Activated CD4-positive, alpha-beta T cell treated with anti-CD3 and anti-CD28 coated beads, Interleukin-2, amount 50 U/mL, for 4 hours (primary cell): ENCODE measurements at regions not wholly inside any gene's neighbourhood (a gene's known extent, or its start where the extent isn't known, plus 50 kb on each side); places are given as distances from the start of the nearest gene placed in this dataset.
"Not testable (repeated sequence)": the region's sequence is repeated elsewhere in the genome, so short reads cannot be mapped to it uniquely, and the experiment has no call there.

Source experiments
- DNase-seq, 2 experiments: peaks; one replicate each; pipeline ENCODE4 v3.0.0-alpha.2; 2020

DNA sequence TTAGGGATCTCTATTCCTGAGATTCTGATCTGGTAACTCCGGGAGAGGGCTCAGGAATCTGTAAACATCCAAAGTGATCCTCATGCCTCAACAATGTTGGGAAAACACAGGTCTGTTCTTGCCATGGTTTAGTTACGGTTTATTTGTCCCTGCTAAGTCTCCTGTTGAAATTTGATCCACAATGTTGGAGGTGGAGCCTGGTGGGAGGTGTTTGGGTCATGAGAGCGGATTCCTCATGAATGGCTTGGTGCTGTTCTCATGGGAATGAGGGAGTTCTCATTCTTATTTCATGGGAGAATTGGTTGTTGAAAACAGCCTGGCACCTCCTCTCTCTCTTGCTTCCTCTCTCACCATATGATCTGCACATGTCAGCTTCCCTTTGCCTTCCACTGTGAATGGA is 608.6 kb upstream of the GOT2 start:
- no peak for DNase-seq

DNA sequence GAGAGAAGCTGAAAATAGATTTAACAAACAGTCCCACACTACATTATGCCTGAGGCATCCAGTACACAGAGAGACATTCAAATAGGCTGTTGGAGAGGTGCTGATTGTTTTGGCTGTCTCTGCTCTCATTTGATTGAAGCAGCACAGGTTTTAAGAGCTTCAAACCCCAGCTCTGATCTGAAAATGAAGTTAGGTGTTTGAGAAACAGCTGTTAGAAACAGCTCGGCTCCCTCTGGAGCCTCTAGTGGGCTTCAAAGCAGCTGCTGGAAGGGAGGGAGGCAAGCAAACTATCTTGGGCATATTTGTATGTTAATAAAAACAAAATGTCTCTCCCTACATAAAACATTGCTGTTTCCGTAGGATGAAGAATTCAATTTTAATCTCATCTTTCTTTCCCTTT is 607.3 kb upstream of the GOT2 start:
- no peak for DNase-seq

DNA sequence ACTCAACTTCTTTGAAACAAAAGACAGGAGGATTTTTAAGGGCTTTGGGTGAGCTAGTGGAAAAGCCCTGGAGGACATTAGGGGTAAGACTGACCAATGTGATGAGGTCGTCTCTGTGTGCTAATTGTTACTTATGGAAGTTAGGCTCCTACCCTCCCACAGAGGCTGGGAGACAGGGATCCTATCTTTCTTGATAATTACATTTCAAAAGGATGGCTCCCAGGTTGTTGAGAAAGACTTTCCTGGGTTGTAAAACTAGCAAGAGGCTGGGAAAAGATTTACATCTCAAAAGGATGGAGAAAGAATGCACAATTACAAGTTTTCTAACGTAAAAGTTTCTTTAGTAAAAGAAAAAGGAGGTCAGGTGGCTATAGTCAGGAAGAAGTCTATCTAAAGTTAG is 605.8 kb upstream of the GOT2 start:
- no peak for DNase-seq

DNA sequence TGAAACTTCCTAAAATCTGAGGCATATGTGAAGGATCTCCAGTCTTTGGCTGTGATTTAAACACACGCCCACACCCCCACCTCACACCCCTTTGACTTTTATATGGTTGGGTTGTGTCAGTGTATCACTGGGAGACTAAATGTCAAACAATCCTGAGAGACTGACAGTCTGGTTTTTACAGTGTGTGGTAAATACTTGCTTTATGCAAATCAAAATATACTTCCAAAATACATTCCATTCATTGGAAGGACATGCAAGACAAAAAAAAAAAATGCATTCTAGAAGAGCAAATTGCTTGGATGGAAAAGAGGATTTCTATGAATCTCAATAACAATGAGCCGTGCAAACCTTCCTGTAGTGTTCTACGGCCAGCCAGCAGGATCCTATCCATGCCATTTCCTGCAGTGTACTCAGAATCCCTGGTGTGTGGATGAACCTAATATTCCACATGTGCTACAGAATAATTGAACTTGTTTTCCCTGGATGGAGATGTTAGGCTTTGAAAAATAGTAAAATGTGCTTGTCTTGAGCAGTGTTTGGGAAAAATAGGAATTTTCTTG is 602.1 kb upstream of the GOT2 start:
- no peak for DNase-seq

DNA sequence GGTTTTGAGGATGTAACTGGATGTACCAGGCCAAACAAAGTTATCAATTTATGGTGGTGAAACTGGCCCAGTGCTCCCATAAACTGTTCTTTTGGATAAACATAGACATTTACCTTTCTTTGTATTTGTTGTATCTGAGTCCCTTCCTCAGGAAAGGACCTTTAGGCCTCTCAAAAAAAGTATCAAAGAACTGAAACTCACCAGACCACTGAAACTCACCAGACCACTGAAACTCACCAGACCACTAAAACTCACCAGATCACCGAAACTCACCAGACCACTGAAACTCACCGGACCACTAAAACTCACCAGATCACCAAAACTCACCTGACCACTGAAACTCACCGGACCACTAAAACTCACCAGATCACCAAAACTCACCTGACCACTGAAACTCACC is 597.6 kb upstream of the GOT2 start:
- not testable (repeated sequence) for DNase-seq

DNA sequence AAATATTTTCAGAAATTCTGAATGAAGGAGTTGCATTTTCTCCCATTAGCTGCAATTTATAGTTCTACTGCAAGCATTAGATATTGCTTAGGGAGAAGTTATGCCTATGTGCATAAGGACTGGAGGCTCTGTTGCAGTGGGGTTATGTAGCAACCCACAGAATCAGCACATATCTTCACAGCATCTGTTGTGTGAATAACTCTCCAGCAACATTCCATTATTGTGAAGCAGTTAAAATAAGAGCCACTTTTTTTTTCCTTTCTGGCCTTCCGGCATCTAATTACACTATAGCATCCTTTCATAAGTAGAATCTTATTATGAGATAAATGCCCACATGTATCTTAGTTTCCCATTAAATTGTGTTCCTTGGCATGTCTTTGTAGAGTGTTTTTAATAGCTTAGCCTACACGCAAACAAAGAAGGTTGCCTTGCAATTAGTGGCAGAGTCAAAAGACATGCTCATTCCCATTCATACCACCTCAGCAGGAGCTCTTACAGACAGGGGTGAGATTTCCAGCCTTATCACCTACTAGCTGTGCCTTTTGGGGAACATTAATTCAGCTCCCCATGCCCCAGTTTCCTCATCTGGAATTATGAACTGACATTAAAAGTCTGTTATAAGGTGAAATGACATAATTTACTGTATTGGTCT is 596.0 kb upstream of the GOT2 start:
- DNase-seq, result no peak

DNA sequence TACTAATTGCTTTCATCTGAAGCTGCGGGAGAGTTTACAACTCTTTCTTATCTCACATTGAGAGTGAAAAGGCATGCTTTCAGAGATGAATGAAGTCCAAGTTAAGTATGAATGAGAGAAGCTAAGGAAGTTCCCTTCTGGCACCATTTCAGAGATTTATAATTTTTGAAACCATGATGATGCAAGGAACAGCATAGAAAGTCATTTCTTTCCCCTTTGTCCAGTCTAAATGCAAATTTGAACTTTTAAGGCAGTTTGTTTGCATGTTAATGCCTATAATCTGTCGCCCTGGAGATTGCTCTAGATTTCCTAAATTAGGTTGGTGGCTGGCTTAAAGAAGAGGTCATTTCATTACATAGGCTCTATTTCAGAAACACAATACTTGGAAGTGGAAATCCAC is 594.8 kb upstream of the GOT2 start:
- DNase-seq, result no peak

DNA sequence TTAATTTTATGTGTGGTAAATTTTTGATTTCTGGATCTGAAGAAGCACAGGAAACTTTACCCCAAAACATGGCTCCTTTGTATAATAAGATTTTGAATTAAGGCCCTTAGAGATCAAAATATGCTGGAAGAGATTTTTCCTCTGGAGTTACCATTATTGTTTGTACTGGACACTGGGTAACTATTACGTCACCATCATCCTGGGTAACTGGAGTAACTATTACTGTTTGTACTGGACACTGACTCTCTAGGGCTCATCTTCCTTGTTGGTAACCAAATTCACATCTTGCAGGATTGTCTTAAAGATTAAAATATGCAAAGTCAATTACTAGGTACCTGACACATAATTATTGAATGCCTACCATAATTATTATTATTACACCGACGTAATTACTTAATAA is 593.8 kb upstream of the GOT2 start:
- DNase-seq, result no peak

DNA sequence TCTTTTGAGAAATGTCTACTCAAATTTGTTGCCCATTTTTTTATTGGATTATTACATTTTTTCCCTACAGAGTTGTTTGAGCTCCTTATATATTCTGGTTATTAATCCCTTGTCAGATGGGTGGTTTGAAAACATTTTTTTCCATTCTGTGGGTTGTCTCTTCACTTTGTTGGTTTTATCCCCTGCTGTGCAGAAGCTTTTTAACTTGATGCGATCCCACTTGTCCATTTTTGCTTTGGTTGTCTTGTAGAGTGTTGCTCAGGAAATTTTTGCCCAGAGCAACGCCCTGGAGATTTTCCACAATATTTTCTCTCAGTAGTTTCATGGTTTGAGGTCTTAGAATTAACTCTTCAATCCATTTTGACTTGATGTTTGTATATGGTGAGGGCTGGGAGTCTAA is 592.8 kb upstream of the GOT2 start:
- DNase-seq, result no peak

DNA sequence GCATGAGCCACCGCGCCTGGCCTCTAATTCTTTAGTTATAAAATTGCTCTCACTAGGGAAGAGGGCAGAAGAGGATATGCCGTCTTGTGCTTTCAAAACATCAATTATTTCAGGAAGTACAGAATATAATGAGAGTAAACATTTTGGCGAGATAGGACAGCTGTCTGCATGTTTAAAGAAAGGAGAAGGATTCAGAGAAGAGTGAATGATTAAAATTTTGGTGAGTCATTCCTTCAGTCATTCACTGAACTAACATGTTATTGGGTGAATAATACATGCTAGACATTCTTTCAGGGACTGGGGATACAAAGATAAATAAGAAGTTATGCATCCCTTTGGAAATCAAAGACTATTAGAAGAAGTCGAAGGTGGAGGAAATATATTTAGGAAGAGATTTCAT is 590.3 kb upstream of the GOT2 start:
- no peak for DNase-seq

DNA sequence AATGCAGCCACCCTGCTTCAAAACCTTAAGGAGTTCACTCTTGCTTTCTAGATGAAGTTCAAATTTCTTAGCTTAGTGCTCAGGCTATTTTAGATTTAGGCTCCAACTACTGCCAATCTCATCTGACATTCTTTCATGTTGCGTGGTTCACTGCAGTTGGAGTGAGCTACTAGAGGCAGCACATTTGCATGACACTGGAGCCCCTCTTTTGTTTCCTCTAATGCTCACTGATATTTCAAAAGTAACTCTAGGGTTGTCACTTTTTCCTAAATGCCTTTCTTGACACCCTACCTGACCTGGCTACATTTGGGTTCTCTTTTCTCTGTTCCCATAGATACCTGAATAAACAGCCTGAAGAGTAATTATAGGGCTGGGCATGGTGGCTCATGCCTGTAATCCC is 586.5 kb upstream of the GOT2 start:
- no peak for DNase-seq

DNA sequence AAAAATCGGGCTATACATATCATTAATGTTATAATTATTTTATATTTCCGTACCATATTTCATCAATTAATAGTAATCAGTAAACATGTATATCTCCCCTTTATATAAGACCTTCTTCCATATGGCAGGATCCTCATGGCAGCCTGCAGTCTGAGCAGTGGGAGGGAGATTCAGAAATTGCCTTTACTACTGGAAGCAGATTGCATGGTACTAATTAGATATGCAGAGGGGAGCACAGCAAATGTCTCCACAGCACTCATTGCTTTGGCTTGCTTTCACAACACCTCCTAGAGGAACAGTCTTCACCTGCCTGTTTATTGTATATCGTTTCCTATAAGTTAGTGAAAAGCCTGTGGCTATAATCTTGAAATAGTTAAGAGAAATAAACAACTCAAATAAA is 585.8 kb upstream of the GOT2 start:
- DNase-seq, result no peak

DNA sequence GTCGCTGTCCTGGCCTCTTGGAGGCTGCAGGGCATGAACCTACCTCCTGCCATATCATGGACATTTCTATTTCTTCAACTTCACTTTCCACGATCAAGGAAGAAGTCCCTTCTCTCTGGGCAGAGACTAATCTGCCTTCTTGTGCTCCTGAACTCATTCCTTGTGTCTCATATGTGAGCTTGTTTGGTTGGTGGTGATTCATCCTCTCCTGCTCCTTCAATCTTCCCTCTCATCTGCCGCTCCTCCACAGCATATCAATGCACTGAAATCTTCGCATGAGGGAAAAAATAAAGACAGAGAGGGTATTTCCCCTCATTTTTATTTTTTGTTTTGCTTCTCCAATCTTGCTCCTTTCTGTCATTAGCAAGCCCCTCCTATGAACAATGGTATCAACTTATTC is 571.7 kb upstream of the GOT2 start:
- DNase-seq, result no peak

DNA sequence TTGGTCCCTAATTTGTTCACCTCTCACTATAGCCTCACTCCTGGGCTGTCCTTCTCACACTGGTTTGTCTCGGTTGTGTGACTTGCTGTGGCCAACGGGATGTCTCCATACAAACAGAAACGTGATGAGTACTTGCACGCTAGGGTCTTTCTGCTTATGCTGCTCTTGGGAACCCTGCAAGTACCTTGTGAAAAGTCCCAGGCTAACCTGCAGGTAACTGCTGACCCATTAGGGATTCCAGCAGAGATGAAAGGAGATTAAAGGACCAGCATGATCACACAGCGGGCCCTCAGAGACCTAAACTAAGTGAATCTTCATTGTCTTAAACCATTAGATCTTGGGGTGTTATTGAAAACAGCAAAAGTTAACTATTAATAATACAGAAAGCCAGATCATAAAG is 562.8 kb upstream of the GOT2 start:
- DNase-seq, result no peak

DNA sequence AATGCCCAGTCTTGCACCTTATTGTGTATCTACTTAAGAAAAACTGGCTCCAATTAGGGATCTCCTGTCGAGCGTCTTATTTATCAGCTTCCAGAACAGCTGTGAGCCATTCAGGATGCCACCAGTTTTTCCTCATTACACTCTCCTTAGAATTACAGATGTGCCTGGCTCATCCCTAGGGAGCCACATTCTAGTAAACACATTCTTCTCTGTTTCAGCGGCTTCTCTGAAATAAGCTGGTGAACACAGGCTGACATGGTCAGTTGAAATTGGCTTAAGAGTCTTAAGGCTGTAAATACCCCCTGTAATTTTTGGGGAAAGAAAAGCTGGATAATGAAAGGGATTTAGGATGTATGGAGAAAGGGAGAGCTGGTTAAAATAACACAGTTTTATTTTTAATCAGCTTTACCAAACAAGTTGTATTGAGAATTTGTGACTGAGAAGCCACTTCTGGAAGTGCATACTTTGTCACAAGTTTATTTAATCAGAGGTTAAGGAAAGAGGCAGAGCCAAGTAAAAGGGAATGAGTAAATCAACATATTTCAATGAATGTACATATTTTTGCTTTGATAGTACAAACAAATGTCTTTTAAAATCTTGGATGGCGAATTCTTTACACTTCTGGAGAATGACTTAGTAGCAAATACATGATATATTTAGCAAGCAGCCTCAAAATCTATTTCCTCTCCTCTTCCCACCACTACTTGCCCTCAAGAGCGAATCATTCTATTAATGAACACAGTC is 562.0 kb upstream of the GOT2 start:
- no peak for DNase-seq

DNA sequence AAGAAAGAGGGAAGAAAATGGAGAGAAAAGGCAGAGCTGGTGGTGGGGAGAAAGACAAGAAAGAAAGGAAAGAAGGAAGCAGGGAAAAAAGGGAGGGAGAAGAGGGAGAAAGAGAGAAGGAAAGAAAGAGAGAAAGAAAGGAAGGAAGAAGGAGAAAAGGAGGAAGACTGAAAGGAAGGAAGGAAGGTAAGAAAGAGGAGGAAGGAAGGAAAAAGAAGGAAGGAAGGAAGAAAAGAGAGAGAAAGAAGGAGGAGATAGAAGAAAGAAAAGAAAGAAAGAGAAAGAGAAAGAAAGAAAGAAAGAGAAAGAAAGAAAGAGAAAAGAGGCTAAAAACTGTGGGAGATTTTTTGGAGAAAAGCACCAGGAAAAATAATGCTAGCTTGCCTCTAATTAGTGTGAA is 561.4 kb upstream of the GOT2 start:
- DNase-seq, result no peak

DNA sequence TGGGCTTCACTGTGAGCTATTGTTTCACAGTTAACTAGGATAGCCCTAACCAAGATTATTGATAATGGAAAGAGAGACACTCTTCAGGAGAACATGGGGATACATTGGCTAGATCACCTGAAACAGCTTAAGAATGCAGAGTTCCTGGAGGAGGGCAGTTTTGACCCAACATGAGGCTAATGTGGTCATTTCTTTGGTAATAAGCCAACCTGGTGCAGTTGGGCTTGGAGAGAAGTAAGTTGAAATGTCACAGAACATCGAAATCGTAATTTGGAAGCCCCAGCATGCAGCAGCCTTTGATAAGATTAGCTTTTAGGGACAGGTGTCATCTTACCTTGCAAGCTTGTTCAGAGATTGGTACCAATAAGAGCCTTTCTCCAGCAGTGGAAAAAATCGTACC is 556.6 kb upstream of the GOT2 start:
- no peak for DNase-seq

DNA sequence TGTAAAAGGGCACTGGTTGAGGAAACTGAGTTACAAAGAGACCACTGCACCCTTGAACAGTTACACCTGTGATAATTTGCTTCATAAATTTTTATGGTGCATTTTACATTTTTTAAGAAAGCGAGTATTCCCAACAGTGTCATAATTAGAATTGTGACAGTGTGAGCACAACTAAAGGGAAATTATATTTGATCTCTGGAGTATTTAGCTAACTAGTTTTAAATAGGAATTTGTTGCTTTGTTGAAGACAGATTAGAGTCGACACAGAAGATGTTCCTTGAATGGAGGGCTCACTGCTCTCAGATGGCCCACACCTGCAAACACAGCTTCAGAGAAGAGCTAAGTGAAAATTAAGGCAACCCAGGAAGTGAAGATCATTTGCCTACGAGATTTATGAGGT is 555.0 kb upstream of the GOT2 start:
- DNase-seq, result no peak

DNA sequence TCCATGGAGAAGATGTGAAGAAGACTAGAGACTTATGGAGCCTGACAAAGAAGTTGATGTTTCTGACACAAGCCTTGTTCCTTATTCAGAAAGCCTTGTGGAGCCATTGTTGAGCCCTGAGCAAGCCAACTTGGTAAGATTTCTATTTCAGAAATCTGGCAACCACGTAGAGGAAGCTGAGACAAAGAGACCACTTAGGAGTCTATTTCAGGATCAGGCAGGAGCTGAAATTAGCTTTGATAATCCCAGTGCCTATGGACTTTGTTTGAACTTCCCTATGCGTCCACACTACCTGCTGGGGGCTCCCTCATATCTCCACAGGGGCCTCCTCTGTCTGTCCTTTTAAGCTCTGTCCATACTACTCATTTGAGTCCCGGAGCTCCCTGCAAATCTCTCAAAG is 540.0 kb upstream of the GOT2 start:
- no peak for DNase-seq

DNA sequence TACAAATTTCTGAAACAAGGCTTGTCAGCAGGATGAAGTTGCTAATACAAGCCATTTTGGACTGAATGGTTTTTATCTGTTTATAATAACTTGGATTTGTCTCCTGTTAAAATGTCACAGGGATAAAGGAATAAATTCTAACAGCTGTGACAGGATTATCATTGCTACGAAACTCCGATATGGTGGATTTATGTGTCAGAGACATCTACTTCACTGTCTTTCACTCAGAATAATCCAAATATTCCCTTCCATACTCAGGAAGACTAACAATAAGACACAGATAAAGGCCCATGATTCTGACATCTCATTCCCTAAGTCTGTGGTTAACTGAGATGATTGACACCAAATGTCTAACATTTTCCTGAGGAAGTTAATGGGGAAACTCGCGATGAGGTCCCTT is 529.8 kb upstream of the GOT2 start:
- no peak for DNase-seq

DNA sequence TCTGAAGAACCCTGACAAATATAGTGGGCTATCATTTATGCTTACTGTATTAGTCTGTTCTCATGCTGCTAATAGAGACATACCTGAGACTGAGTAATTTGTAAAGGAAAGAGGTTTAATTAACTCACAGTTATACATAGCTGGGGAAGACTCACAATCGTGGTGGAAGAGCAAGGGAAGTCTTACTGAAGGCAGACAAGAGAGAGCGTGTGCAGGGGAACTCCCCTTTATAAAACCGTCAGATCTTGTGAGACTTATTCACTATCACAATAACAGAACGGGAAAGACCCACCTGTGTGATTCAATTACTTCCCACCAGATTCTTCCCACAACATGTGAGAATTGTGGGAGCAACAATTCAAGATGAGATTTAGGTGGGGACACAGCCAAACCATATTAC is 526.8 kb upstream of the GOT2 start:
- no peak for DNase-seq

DNA sequence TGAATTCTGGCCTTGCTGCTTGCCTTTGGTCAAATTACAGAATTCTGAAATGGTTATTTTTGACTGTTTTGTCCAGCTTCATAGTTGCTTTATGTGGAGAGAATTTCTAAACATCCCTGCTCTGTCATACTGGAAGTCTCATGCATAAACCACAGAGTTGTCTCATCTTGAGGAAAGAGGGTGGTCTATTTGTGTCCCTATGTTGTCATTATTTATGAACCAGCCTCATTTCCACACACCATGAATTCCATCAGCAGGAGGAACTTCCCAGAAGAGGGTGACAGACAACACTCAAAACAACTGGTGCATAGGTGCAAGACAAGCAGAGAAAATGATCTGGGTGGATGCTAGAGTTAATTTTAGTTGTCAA is 525.8 kb upstream of the GOT2 start:
- no peak for DNase-seq

DNA sequence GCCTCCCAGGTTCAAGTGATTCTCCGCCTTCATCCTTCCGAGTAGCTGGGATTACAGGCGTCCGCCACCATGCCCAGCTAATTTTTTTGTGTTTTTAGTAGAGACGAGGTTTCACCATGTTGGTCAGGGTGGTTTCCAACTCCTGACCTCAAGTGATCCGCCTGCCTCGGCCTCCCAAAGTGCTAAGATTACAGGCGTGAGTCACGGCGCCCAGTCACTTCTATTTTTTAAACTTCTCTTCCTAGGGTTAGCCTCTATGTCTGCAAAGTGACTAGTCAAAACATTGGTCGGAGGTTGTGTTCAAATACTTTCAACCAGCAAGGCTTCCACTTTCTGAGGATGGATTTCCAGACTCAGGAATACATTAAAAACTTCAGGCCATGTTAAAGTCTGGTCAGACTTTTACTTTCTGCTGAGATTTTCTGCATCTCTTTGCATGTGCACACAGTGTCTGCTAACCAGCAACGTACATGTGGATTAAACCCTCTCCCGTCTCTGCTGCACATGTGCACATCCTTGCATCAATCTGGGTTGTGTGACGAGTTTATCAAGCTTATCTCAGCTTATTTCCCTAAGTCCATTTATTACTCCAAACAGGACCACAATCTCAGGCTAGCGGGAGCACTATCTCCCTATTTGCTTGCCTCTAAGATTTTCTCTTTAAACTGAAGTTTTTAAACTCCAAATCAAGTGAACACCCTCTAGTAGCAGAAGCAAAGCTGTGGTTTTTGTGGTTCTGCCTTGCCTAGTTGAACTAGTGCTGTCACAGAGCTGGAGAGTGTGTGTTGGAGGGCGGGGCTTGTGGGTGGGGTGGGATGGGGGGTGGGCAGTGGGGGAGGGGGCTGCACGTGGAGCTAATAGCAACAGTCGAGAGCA is 525.2 kb upstream of the GOT2 start:
- no peak for DNase-seq

DNA sequence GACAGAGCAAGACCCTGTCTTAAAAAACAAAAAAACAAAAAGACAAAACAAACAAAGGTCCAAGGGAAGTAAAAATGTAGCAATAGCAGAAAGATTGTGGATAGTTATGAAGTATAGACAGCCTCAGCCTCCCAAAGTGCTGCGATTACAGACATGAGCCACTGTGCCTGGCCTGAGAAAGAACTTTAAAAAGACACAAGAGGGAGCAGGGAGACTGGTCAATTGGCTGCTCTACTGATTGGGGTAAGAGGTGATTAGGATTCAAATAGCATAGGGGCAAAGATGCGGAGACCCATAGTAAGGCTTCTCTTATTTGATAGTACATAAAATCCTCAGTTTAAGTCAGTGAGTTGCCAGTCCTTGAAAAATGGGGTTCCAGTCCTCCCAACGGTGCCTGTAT is 518.2 kb upstream of the GOT2 start:
- no peak for DNase-seq
